Transverse colon (tissue), 4 donors: ENCODE measurements at regions not wholly inside any gene's neighbourhood (a gene's known extent, or its start where the extent isn't known, plus 50 kb on each side); places are given as distances from the start of the nearest gene placed in this dataset.

Source experiments
- DNase-seq: peaks from one replicate; pipeline ENCODE4 v3.0.0-alpha.2; 2019
- H3K27ac ChIP-seq, 4 donors: fragments of 200-600 bp; sonication (generic); 2 replicates each; pipeline ENCODE4 v1.5.1; 2016 to 2018; ENCODE audit warnings: inconsistent platforms in 4 of 4
- H3K27me3 ChIP-seq: fragments of 200-600 bp; sonication (generic); 2 replicates; pipeline ENCODE4 v1.5.1; 2017; ENCODE audit warnings: inconsistent platforms
- H3K36me3 ChIP-seq, 4 donors: fragments of 200-600 bp; sonication (generic); 2 replicates each; pipeline ENCODE4 v1.5.1; 2017 to 2019; ENCODE audit warnings: inconsistent platforms in 4 of 4
- H3K4me1 ChIP-seq, 4 donors: fragments of 200-600 bp; sonication (generic); 2 replicates each; pipeline ENCODE4 v1.5.1; 2017 to 2020; ENCODE audit warnings: inconsistent platforms in 4 of 4
- H3K4me3 ChIP-seq, 4 donors: fragments of 200-600 bp; sonication (generic); 1 replicate in 1 of 4; 2 replicates in 3 of 4; pipeline versions ENCODE4 v1.5.1 to v1.6.1; 2017 to 2019; ENCODE audit warnings: inconsistent platforms in 4 of 4
- H3K9me3 ChIP-seq, 2 donors: fragments of 200-600 bp; sonication (generic); 2 replicates each; pipeline ENCODE4 v1.5.1; 2017 to 2019; ENCODE audit warnings: inconsistent platforms in 2 of 2
- CTCF ChIP-seq, 5 experiments: fragments of 200-600 bp in 3 of 5; fragments of 450-650 bp in 2 of 5; sonication (generic) in 3 of 5; IDR thresholded peaks; 1 replicate in 2 of 5; 2 replicates in 3 of 5; pipeline ENCODE4 v1.5.1; 2016 to 2017; ENCODE audit warnings: antibody characterized with exemption in 5 of 5, inconsistent platforms in 3 of 5, mild to moderate bottlenecking in 2 of 5, moderate library complexity in 1 of 5
- EP300 ChIP-seq: sonication (generic); formaldehyde crosslinking; IDR thresholded peaks from one replicate; pipeline ENCODE4 v1.6.1; 2017; ENCODE audit warnings: antibody characterized with exemption, low read depth
- POLR2A ChIP-seq: fragments of 450-650 bp; IDR thresholded peaks from one replicate; pipeline ENCODE4 v1.6.1; 2016; ENCODE audit warnings: antibody characterized with exemption, mild to moderate bottlenecking, moderate library complexity
- POLR2AphosphoS5 ChIP-seq, 3 donors: sonication (generic); formaldehyde crosslinking; IDR thresholded peaks; one replicate each; pipeline ENCODE4 v1.6.1; 2016; ENCODE audit warnings: antibody characterized with exemption in 3 of 3
- WGBS, 2 donors: methylation state at CpG; one replicate each; pipeline ENCODE4 v1.1.5; 2018; ENCODE audit warnings: low coverage in 1 of 2; 5-methylcytosine and 5-hydroxymethylcytosine counted together
- in situ Hi-C, 4 donors: fragments of 200-750 bp; cut with MboI; loops; one replicate each; pipeline versions ENCODE4 v1.15.0 to v1.15.1; 2017; ENCODE audit warnings: low sequenced_read_pairs in 3 of 4, low pct_ligation_motif_present in 1 of 4, low pct_unique_long_range_greater_than_20kb in 1 of 4
- intact Hi-C: fragments of 100-400 bp; cut with DNase I; formaldehyde crosslinking; loops from one replicate; pipeline ENCODE4 v1.15.1; 2023; ENCODE audit warnings: low total_unique reads

- no peak for DNase-seq
- intact Hi-C loops (no loop called here), in situ Hi-C loops (no loop called here)
- no peaks in the 10 kb centered on the region for H3K9me3 ChIP-seq
- WGBS, 2 donors, result 54 to 61% methylated on average over 4 of the region's 4 CpGs
- no peak overlapping the region for H3K4me3 ChIP-seq
- H3K36me3 ChIP-seq, result no peaks in the 10 kb centered on the region
- TF ChIP-seq EP300 (no peak), POLR2A (no peak), CTCF (IDR thresholded peaks at IDR 0.05) (no peak), POLR2AphosphoS5 (IDR thresholded peaks at IDR 0.05) (no peak)
- H3K4me1 ChIP-seq, result no peaks in the 10 kb centered on the region
- H3K27ac ChIP-seq, result no peak overlapping the region
- H3K27me3 ChIP-seq, result no peaks in the 10 kb centered on the region
Observed at GRCh38 chr4:188623314-188623854, 484.1 kb downstream of the TRIML1 start.

DNA sequence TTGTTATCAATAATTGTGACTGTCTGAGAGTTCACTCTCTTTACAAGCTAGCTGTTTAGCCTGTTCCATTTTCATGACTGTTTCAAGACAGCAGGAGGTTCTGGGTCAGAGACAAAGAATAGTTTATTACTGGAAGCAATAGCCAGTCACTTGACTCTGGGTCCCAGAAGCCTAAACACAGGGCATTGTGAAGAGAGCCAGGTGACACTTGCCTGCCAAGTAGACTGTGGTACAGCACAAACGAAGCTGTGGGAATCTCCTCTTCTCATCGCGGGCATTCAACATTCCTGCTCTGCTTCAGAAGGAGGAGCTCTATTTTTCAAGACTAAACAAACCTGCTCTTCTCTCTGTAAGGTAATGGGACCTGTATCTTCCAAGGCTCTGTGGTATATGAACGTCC lies 485.1 kb downstream of the TRIML1 start:
- in situ Hi-C loops (no loop called here), intact Hi-C loops (no loop called here)
- 22 to 33% methylated on average over 4 of the region's 4 CpGs for WGBS, 2 donors
- no peaks in the 10 kb centered on the region for H3K36me3 ChIP-seq
- no peaks in the 10 kb centered on the region for H3K27me3 ChIP-seq
- no peak for TF ChIP-seq EP300
- no peak for TF ChIP-seq POLR2A
- no peak for TF ChIP-seq POLR2AphosphoS5 (IDR thresholded peaks at IDR 0.05)
- TF ChIP-seq CTCF (IDR thresholded peaks at IDR 0.05), result no peak
- H3K27ac ChIP-seq, result no peak overlapping the region
- DNase-seq, result no peak
- no peaks in the 10 kb centered on the region for H3K4me1 ChIP-seq
- H3K9me3 ChIP-seq, result no peaks in the 10 kb centered on the region
- H3K4me3 ChIP-seq, result no peak overlapping the region

- DNase-seq, result no peak
- WGBS, 2 donors, result 78 to 80% methylated on average over 1 of the region's 1 CpG
- Histone ChIP-seq H3K4me3 (no peak overlapping the region), H3K27me3 (no peaks in the 10 kb centered on the region), H3K36me3 (no peaks in the 10 kb centered on the region), H3K27ac (no peak overlapping the region), H3K9me3 (peaks cover 0 to 3% of the 10 kb centered on the region in 2 donors), H3K4me1 (no peaks in the 10 kb centered on the region)
- in situ Hi-C loops (no loop called here), intact Hi-C loops (no loop called here)
- TF ChIP-seq EP300, result no peak
- TF ChIP-seq CTCF (IDR thresholded peaks at IDR 0.05), result no peak
- TF ChIP-seq POLR2AphosphoS5 (IDR thresholded peaks at IDR 0.05), result no peak
- TF ChIP-seq POLR2A, result no peak
Observed at GRCh38 chr4:188627892-188628291, 488.7 kb downstream of the TRIML1 start.

DNA sequence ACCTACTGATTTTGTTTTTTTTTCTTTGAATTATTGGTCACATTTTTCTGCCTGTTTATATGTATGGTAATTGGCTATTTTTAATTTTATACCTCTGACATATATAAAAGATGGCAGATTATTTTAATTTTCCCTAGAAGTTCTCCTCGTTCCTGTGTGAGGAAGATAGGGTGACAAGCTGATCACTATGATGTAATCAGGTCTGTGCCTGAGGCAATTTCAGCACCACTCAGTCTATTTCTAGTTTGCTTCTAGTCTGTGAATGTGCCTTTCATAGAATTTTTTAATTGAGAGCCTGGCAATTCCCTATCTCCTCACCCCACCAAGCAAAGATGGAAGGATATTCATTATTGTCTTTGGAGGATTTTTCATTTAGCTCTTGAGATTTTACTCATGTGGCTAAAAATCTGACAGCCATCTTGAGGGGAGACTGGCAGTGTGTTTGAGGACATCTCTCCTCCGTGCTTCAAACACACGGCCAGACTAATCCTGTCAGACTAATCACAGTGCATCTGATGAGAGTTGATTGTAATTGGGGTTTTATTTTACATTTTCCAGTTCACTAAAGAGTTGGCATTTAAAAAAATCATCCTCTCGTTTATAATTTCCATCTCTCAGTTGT lies 500.3 kb downstream of the TRIML1 start:
- DNase-seq, result no peak
- Histone ChIP-seq H3K9me3 (no peaks in the 10 kb centered on the region), H3K27me3 (no peaks in the 10 kb centered on the region), H3K27ac (no peak overlapping the region), H3K4me1 (no peaks in the 10 kb centered on the region), H3K4me3 (no peak overlapping the region), H3K36me3 (no peaks in the 10 kb centered on the region)
- 63 to 68% methylated on average over 4 of the region's 4 CpGs for WGBS, 2 donors
- in situ Hi-C loops (no loop called here), intact Hi-C loops (no loop called here)
- TF ChIP-seq CTCF (IDR thresholded peaks at IDR 0.05), result no peak
- no peak for TF ChIP-seq POLR2A
- TF ChIP-seq EP300, result no peak
- TF ChIP-seq POLR2AphosphoS5 (IDR thresholded peaks at IDR 0.05), result no peak
